ENCODE measurements at regions not wholly inside any gene's neighbourhood (a gene's known extent, or its start where the extent isn't known, plus 50 kb on each side); places are given as distances from the start of the nearest gene placed in this dataset.

GRCh38 chr6:100271625-100272024 lies 193.1 kb downstream of the SIM1 start:
- no peak for TF ChIP-seq MXI1 (conservative IDR thresholded peaks at IDR 0.05; ENCODE audit: poor library complexity, severe bottlenecking)
- no peak for TF ChIP-seq EZH2 (IDR thresholded peaks at IDR 0.05; ENCODE audit: borderline replicate concordance, insufficient read depth, low read length, poor library complexity, severe bottlenecking)
- TF ChIP-seq EP300 (conservative IDR thresholded peaks at IDR 0.05; ENCODE audit: poor library complexity, severe bottlenecking), result no peak
- no peak for TF ChIP-seq POLR2AphosphoS5 (IDR thresholded peaks at IDR 0.05)
- TF ChIP-seq RAD21 (conservative IDR thresholded peaks at IDR 0.05), result no peak
- TF ChIP-seq CTCF (IDR thresholded peaks at IDR 0.05; ENCODE audit: poor library complexity, severe bottlenecking), result no peak
- no peak for TF ChIP-seq SMC3 (conservative IDR thresholded peaks at IDR 0.05; ENCODE audit: poor library complexity)
- no peak for TF ChIP-seq REST (IDR thresholded peaks at IDR 0.05; ENCODE audit: borderline replicate concordance)
- TF ChIP-seq TAF1 (IDR thresholded peaks at IDR 0.05; ENCODE audit: low read depth), result no peak
- no peaks in the 10 kb centered on the region for H3F3A ChIP-seq (ENCODE audit: insufficient read depth, low read length, poor library complexity, severe bottlenecking)

GRCh38 chr6:100271202-100271601 lies 193.5 kb downstream of the SIM1 start:
- no peaks in the 10 kb centered on the region for H3K36me3 ChIP-seq (ENCODE audit: insufficient read depth, low read length)
- no peak overlapping the region for H3K9ac ChIP-seq (ENCODE audit: low read length)
- H3K9me2 ChIP-seq (ENCODE audit: insufficient read depth, low read length), result no peaks in the 10 kb centered on the region
- H2AFZ ChIP-seq (ENCODE audit: low read depth, low read length), result no peak overlapping the region
- no peaks in the 10 kb centered on the region for H3K9me3 ChIP-seq (ENCODE audit: low read length)
- H4K20me1 ChIP-seq (ENCODE audit: insufficient read depth), result no peaks in the 10 kb centered on the region
- no peak overlapping the region for H3K4me3 ChIP-seq (ENCODE audit: low read length)
- no peak overlapping the region for H3K27ac ChIP-seq (ENCODE audit: low read length)
- H3K79me2 ChIP-seq (replicated peaks; ENCODE audit: insufficient read depth, low read length), result no peaks in the 10 kb centered on the region
- no peak overlapping the region for H3K4me2 ChIP-seq (ENCODE audit: low read length)
- no peak for TF ChIP-seq CTCF (IDR thresholded peaks at IDR 0.05; ENCODE audit: poor library complexity, severe bottlenecking)
- no peak for TF ChIP-seq REST (IDR thresholded peaks at IDR 0.05; ENCODE audit: borderline replicate concordance)
- no peak for TF ChIP-seq RAD21 (conservative IDR thresholded peaks at IDR 0.05)
- TF ChIP-seq EZH2 (IDR thresholded peaks at IDR 0.05; ENCODE audit: borderline replicate concordance, insufficient read depth, low read length, poor library complexity, severe bottlenecking), result no peak
- TF ChIP-seq TAF1 (IDR thresholded peaks at IDR 0.05; ENCODE audit: low read depth), result no peak
- no peak for TF ChIP-seq MXI1 (conservative IDR thresholded peaks at IDR 0.05; ENCODE audit: poor library complexity, severe bottlenecking)
- no peak for TF ChIP-seq POLR2AphosphoS5 (IDR thresholded peaks at IDR 0.05)
- no peak for TF ChIP-seq SMC3 (conservative IDR thresholded peaks at IDR 0.05; ENCODE audit: poor library complexity)
- no peak for TF ChIP-seq EP300 (conservative IDR thresholded peaks at IDR 0.05; ENCODE audit: poor library complexity, severe bottlenecking)
- no peaks in the 10 kb centered on the region for H3K27me3 ChIP-seq (ENCODE audit: insufficient read depth, low read depth, low read length)
- H3F3A ChIP-seq (ENCODE audit: insufficient read depth, low read length, poor library complexity, severe bottlenecking), result no peaks in the 10 kb centered on the region

More at GRCh38 chr6:100271625-100272024, 193.1 kb downstream of the SIM1 start:
- Histone ChIP-seq H3K4me3 (ENCODE audit: low read length) (no peak overlapping the region), H3K27me3 (ENCODE audit: insufficient read depth, low read depth, low read length) (no peaks in the 10 kb centered on the region), H4K20me1 (ENCODE audit: insufficient read depth) (no peaks in the 10 kb centered on the region), H2AFZ (ENCODE audit: low read depth, low read length) (no peak overlapping the region), H3K9me3 (ENCODE audit: low read length) (no peaks in the 10 kb centered on the region), H3K36me3 (ENCODE audit: insufficient read depth, low read length) (no peaks in the 10 kb centered on the region), H3K79me2 (replicated peaks; ENCODE audit: insufficient read depth, low read length) (no peaks in the 10 kb centered on the region), H3K27ac (ENCODE audit: low read length) (no peak overlapping the region), H3K4me2 (ENCODE audit: low read length) (no peak overlapping the region), H3K9me2 (ENCODE audit: insufficient read depth, low read length) (no peaks in the 10 kb centered on the region), H3K9ac (ENCODE audit: low read length) (no peak overlapping the region)
